T47D (cell line): ENCODE measurements at regions not wholly inside any gene's neighbourhood (a gene's known extent, or its start where the extent isn't known, plus 50 kb on each side); places are given as distances from the start of the nearest gene placed in this dataset.

Experiments used
- DNase-seq, 2 experiments: peaks; one replicate each; pipeline versions ENCODE4 v3.0.0 to v3.0.0-alpha.2; 2011 to 2012; ENCODE audit warnings: low read depth in 1 of 2, low spot score in 1 of 2
- JUND ChIP-seq: IDR thresholded peaks from 2 replicates; pipeline ENCODE4 v1.6.1; 2012; ENCODE audit warnings: low read depth
- in situ Hi-C: cut with HindIII; loops from 2 replicates; pipeline ENCODE4 v1.10.0; 2016; ENCODE audit warnings: low sequenced_read_pairs, low pct_unique_long_range_greater_than_20kb

DNA sequence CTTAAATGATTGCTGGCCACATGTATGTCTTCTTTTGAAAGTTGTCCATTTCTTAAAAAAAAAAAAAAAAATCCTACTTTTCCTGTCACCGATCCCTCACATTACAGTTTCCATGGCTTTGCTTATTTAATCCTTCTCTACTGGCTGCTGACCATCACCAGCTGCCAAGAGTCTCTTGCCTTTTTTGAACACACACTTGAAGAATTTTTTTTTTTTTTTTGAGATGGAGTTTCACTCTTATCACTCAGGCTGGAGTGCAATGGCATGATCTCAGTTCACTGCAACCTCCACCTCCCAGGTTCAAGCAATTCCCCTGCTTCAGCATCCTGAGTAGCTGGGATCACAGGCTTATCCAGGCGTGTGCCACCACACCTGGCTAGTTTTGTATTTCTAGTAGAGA, 134.0 kb downstream of the ANXA5 start:
- no peak for TF ChIP-seq JUND
- in situ Hi-C loops = no loop called here

GRCh38 chr4:121555315-121556107, 141.3 kb downstream of the ANXA5 start:
- TF ChIP-seq JUND = no peak
- no peak for DNase-seq
- in situ Hi-C loops = no loop called here

More for the DNA sequence above, 134.0 kb downstream of the ANXA5 start:
- no peak for DNase-seq

GRCh38 chr4:121554382-121554781, 142.4 kb downstream of the ANXA5 start:
- DNase-seq = no peak
- in situ Hi-C loops = no loop called here
- TF ChIP-seq JUND = no peak

GRCh38 chr4:121551881-121552280, 144.9 kb downstream of the ANXA5 start:
- no peak for DNase-seq
- TF ChIP-seq JUND = no peak
- in situ Hi-C loops = no loop called here

- TF ChIP-seq JUND = no peak
- no peak for DNase-seq
- in situ Hi-C loops = no loop called here
Observed at GRCh38 chr4:121551271-121551670, 145.5 kb downstream of the ANXA5 start.

GRCh38 chr4:121541696-121542095, 155.1 kb downstream of the ANXA5 start:
- in situ Hi-C loops = no loop called here
- no peak for DNase-seq
- TF ChIP-seq JUND = no peak

DNA sequence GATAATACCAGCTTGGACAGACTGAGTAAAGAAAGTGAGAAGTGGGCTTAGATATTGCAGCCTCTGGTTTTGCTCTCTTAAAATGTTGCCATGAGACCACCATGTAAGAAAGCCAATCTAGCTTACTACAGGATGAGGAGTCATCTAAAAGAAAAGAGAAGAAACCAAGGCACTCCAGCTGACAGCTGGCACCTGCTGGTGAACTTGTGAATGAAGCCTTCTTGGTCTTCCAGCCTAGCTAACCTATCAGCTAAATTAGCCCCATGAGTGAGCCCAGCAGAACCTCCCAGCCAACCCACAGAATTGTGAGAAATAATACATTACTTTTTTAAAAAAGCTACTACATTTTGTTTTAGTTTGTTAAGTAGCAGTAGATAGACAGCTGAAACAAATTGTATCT, 154.5 kb upstream of the QRFPR start:
- in situ Hi-C loops = no loop called here
- TF ChIP-seq JUND = no peak
- no peak for DNase-seq

- no peak for DNase-seq
- TF ChIP-seq JUND = no peak
- in situ Hi-C loops = no loop called here
Observed at GRCh38 chr4:121534187-121534586, 153.4 kb upstream of the QRFPR start.

DNA sequence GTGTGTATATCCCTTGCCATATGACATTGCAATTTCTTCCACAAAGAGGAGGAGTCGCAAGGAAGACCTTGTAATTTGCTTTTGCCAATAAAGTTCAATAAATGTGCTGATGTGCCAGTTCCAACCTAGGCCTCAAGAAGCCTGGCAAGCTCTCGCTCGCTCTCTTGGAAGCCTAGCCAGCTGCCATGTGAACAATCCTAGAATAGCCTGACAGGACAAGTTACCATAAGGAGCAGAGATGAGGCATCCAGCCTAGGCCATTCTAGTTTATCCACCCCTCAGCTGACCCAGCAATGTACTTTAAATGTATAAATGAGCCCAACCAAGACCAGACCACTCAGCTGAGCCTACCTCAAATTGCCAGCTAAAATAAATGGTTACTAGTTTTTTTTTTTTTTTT, 145.7 kb upstream of the QRFPR start:
- in situ Hi-C loops = no loop called here
- no peak for TF ChIP-seq JUND

DNA sequence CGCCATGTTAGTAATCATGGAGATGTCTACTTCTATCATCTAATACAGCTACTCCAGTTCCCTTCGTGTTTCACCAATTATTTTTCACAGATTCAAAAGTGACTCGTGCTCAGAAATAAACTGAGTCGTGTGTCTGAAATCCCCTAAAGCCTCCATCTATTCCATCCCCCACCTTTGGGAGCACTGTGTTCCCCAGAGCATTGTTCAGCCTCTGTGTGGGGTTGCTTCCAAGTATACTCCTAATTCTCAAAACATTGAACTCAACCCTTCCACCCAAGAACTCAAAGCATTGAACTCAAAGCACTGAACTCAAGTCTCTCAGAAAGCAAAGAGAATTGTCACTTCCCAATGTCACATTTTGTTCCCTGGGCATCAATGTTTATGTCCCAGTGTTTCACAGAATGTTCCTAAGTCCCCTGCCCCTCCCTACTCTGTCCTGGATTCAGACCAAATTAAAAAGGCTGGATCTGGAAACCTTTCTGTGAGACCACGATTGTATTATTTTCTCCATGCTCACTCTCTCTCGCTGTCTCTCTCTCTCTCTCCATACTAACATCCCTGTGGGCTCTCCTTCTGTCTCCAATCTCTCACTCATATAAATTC, 138.5 kb upstream of the QRFPR start:
- no peak for DNase-seq
- in situ Hi-C loops = no loop called here
- TF ChIP-seq JUND = no peak

More for the DNA sequence above, 145.7 kb upstream of the QRFPR start:
- DNase-seq = no peak

DNA sequence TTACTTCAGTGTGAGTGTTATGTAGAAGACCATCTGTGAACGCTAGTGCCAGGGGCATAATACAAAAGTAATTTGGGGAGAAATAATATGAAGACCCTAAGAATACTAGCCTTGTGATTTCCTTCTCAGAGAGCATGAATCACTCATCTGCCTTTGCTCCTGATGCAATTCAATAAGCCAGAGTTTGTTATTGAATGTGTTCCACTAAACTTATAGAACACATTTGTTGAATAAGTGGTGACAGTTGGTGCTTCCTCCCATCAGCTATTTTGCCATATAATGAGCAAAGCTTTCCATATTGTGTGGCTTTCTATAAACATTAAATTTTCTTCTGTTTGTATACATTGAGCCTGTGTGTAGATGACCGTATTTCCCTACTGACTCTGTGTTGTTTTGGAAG, 136.4 kb upstream of the QRFPR start:
- DNase-seq = no peak
- in situ Hi-C loops = no loop called here
- TF ChIP-seq JUND = no peak

- no peak for TF ChIP-seq JUND
Observed at GRCh38 chr4:121514443-121514842, 133.6 kb upstream of the QRFPR start.

GRCh38 chr4:121510341-121510874, 129.6 kb upstream of the QRFPR start:
- DNase-seq = no peak
- TF ChIP-seq JUND = no peak
- in situ Hi-C loops = no loop called here

More at GRCh38 chr4:121514443-121514842, 133.6 kb upstream of the QRFPR start:
- no peak for DNase-seq
- in situ Hi-C loops = no loop called here
